Kidney (tissue), 13 donors: ENCODE measurements at regions not wholly inside any gene's neighbourhood (a gene's known extent, or its start where the extent isn't known, plus 50 kb on each side); places are given as distances from the start of the nearest gene placed in this dataset.
A peak's percentile ranks its signal among the peaks of the same experiment; 100 is the strongest.

Source experiments
- DNase-seq, 5 donors: peaks; one replicate each; pipeline ENCODE4 v3.0.0-alpha.2; 2013 to 2020
- FAIRE-seq: peaks from 2 replicates; lab custom pipeline; 2012; peaks lifted over from hg19 to GRCh38; lab: Jason Lieb, UNC
- H3K27ac ChIP-seq, 2 donors: one replicate each; pipeline ENCODE4 v1.7.0; 2013; ENCODE audit warnings: low read depth in 2 of 2, low read length in 2 of 2, inconsistent platforms in 1 of 2
- H3K27me3 ChIP-seq: one replicate; pipeline ENCODE4 v1.7.1; 2013; ENCODE audit warnings: low read length, inconsistent platforms; ENCODE audit not compliant: control insufficient read depth, insufficient read depth
- H3K36me3 ChIP-seq, 3 donors: one replicate each; pipeline versions ENCODE4 v1.7.0 to v1.7.1; 2013; ENCODE audit warnings: low read length in 3 of 3, control low read depth in 1 of 3, inconsistent platforms in 1 of 3; ENCODE audit not compliant: insufficient read depth in 3 of 3, control insufficient read depth in 2 of 3
- H3K4me1 ChIP-seq, 3 donors: one replicate each; pipeline versions ENCODE4 v1.7.0 to v1.7.1; 2013; ENCODE audit warnings: low read length in 3 of 3, inconsistent platforms in 1 of 3, low read depth in 1 of 3; ENCODE audit not compliant: control insufficient read depth in 2 of 3, insufficient read depth in 2 of 3
- H3K4me3 ChIP-seq, 3 donors: one replicate each; pipeline versions ENCODE4 v1.7.0 to v1.8.1; 2013; ENCODE audit warnings: low read length in 3 of 3, control low read depth in 1 of 3, inconsistent platforms in 1 of 3
- H3K9ac ChIP-seq, 3 donors: one replicate each; pipeline versions ENCODE4 v1.7.0 to v1.7.1; 2013; ENCODE audit warnings: low read length in 3 of 3, control low read depth in 1 of 3, inconsistent platforms in 1 of 3
- H3K9me3 ChIP-seq, 3 donors: one replicate each; pipeline versions ENCODE4 v1.7.0 to v1.7.1; 2013; ENCODE audit warnings: low read length in 3 of 3, control low read depth in 1 of 3, inconsistent platforms in 1 of 3; ENCODE audit not compliant: control insufficient read depth in 2 of 3, insufficient read depth in 1 of 3
- CTCF ChIP-seq: IDR thresholded peaks from 3 replicates; pipeline ENCODE4 v1.5.1; 2012; ENCODE audit warnings: mild to moderate bottlenecking, moderate library complexity, borderline replicate concordance; ENCODE audit not compliant: insufficient read depth; ENCODE audit errors: extremely low read depth
- intact Hi-C: fragments of 100-400 bp; cut with DNase I; formaldehyde crosslinking; loops from one replicate; pipeline ENCODE4 v1.11.1; 2022
- donor health status: control.
- donor health status: control.
- donor health status: control.
- donor health status: control.
- donor health status: control.
- donor health status: DM: yes; HTN: yes; CAD: no.
- donor health status: Normal renal cell carcinoma (clear cell type).

- no peaks in the 10 kb centered on the region for H3K36me3 ChIP-seq
- no peaks in the 10 kb centered on the region for H3K9me3 ChIP-seq
- DNase-seq (no peak), FAIRE-seq (no peak)
- no peak overlapping the region for H3K4me3 ChIP-seq
- no peaks in the 10 kb centered on the region for H3K4me1 ChIP-seq
- H3K27ac ChIP-seq: no peak overlapping the region
- no peak for TF ChIP-seq CTCF
- no peak overlapping the region for H3K9ac ChIP-seq
- H3K27me3 ChIP-seq: no peaks in the 10 kb centered on the region
- intact Hi-C loops: no loop called here
These were observed 229.0 kb upstream of the GLRA2 start for GRCh38 chrX:14300376-14300775.

GRCh38 chrX:14295426-14295825, 233.9 kb upstream of the GLRA2 start:
- FAIRE-seq (no peak), DNase-seq (no peak)
- intact Hi-C loops: no loop called here

GRCh38 chrX:14291666-14292500, 237.5 kb upstream of the GLRA2 start:
- no peaks in the 10 kb centered on the region for H3K9me3 ChIP-seq
- H3K27me3 ChIP-seq: no peaks in the 10 kb centered on the region
- H3K27ac ChIP-seq: no peak overlapping the region
- H3K4me1 ChIP-seq: no peaks in the 10 kb centered on the region
- no peak overlapping the region for H3K9ac ChIP-seq
- no peaks in the 10 kb centered on the region for H3K36me3 ChIP-seq
- no peak overlapping the region for H3K4me3 ChIP-seq
- intact Hi-C loops: no loop called here
- DNase-seq (peak in 1 of 5 donors; percentile 8), FAIRE-seq (no peak)
- no peak for TF ChIP-seq CTCF

More at GRCh38 chrX:14295426-14295825, 233.9 kb upstream of the GLRA2 start:
- no peak for TF ChIP-seq CTCF
- no peaks in the 10 kb centered on the region for H3K36me3 ChIP-seq
- H3K27me3 ChIP-seq: no peaks in the 10 kb centered on the region
- H3K4me3 ChIP-seq: no peak overlapping the region
- H3K9ac ChIP-seq: no peak overlapping the region
- H3K27ac ChIP-seq: no peak overlapping the region
- no peaks in the 10 kb centered on the region for H3K4me1 ChIP-seq
- H3K9me3 ChIP-seq: no peaks in the 10 kb centered on the region
